Thyroid gland (tissue), 4 donors: ENCODE measurements at regions not wholly inside any gene's neighbourhood (a gene's known extent, or its start where the extent isn't known, plus 50 kb on each side); places are given as distances from the start of the nearest gene placed in this dataset.

Source experiments
- CTCF ChIP-seq, 6 experiments: fragments of 200-600 bp in 3 of 6; fragments of 450-650 bp in 3 of 6; sonication (generic) in 3 of 6; IDR thresholded peaks; one replicate each; pipeline ENCODE4 v1.5.1; 2016 to 2019; ENCODE audit warnings: antibody characterized with exemption in 6 of 6, mild to moderate bottlenecking in 2 of 6, inconsistent platforms in 1 of 6, moderate library complexity in 1 of 6
- POLR2A ChIP-seq, 2 donors: fragments of 450-650 bp; IDR thresholded peaks; one replicate each; pipeline ENCODE4 v1.6.1; 2017; ENCODE audit warnings: antibody characterized with exemption in 2 of 2, mild to moderate bottlenecking in 2 of 2, moderate library complexity in 1 of 2

DNA sequence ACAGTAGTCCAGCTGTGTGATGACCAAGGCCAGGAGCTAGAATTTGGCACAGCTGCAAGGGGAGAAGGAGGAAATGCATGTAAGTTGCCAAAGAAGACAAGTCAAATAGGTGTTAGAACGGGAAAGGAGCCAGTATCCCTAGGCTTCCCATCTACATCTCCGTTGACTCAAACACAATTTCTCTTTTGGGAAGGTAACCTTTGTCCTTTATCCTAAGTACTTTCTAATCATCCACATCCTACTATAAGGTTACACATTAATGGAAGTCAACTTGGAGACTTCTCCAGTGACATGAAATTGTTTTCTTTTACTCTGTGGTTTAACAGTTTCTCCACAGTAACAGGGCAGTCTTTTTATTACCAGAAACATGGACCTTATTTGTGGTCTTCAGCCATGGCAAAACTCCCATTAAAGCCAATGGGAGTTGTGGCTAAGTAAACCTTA is 620.0 kb downstream of the ANKRD50 start:
- no peak for TF ChIP-seq CTCF (IDR thresholded peaks at IDR 0.05)
- no peak for TF ChIP-seq POLR2A (IDR thresholded peaks at IDR 0.05)
